H1 (cell line): ENCODE measurements at regions not wholly inside any gene's neighbourhood (a gene's known extent, or its start where the extent isn't known, plus 50 kb on each side); places are given as distances from the start of the nearest gene placed in this dataset.

ENCODE experiments used
- CTCF ChIA-PET: fragments of 300-600 bp; sonication (Branson Sonifier 250); formaldehyde crosslinking; loops from one replicate; lab custom pipeline; 2021; ENCODE audit not compliant: partially characterized antibody; lab: Charles Lee
- POLR2A ChIA-PET: fragments of 300-600 bp; sonication (Branson Sonifier 250); formaldehyde crosslinking; loops from one replicate; lab custom pipeline; 2021; ENCODE audit warnings: inconsistent platforms; ENCODE audit not compliant: partially characterized antibody; lab: Charles Lee
- DNase-seq, 2 experiments: peaks; one replicate each; pipeline versions ENCODE4 v3.0.0 to v3.0.0-alpha.2; 2010 to 2022; ENCODE audit warnings: low spot score in 2 of 2, low read depth in 1 of 2, mixed read lengths in 1 of 2
- FAIRE-seq: peaks from 2 replicates; lab custom pipeline; 2011; peaks lifted over from hg19 to GRCh38; lab: Jason Lieb, UNC
- H2AFZ ChIP-seq: 2 replicates; pipeline ENCODE4 v1.8.1; 2012; ENCODE audit warnings: low read length, inconsistent platforms
- H2AK5ac ChIP-seq: 2 replicates; pipeline ENCODE4 v1.6.1; 2013; ENCODE audit warnings: low read depth, low read length
- H2BK120ac ChIP-seq: replicated peaks from 2 replicates; pipeline ENCODE3; 2013; ENCODE audit warnings: low read depth, low read length, inconsistent platforms
- H2BK12ac ChIP-seq: 2 replicates; pipeline ENCODE4 v1.6.1; 2013; ENCODE audit warnings: low read depth, low read length
- H2BK15ac ChIP-seq: 2 replicates; pipeline ENCODE4 v1.6.1; 2013; ENCODE audit warnings: low read length
- H2BK20ac ChIP-seq: 2 replicates; pipeline ENCODE4 v1.6.1; 2013; ENCODE audit warnings: low read length
- H2BK5ac ChIP-seq: 2 replicates; pipeline ENCODE4 v1.6.1; 2013; ENCODE audit warnings: low read depth, low read length
- H3K14ac ChIP-seq: 2 replicates; pipeline ENCODE4 v1.6.1; 2013; ENCODE audit warnings: inconsistent platforms; ENCODE audit not compliant: insufficient read length
- H3K18ac ChIP-seq: 2 replicates; pipeline ENCODE4 v1.6.1; 2013; ENCODE audit warnings: low read length; ENCODE audit errors: extremely low read depth
- H3K23ac ChIP-seq: 2 replicates; pipeline ENCODE4 v1.6.1; 2013; ENCODE audit warnings: inconsistent platforms; ENCODE audit not compliant: insufficient read length
- H3K23me2 ChIP-seq: 2 replicates; pipeline ENCODE4 v1.6.1; 2013; ENCODE audit warnings: low read depth, low read length
- H3K27ac ChIP-seq: 2 replicates; pipeline ENCODE4 v1.6.1; 2011; ENCODE audit warnings: low read depth, low read length, inconsistent platforms
- H3K27me3 ChIP-seq, 4 experiments: replicated peaks in 1 of 4; 1 replicate in 1 of 4; 2 replicates in 3 of 4; pipeline versions ENCODE4 v1.6.1 to v1.8.1; 2011 to 2013; ENCODE audit warnings: low read length in 3 of 4, mild to moderate bottlenecking in 3 of 4, inconsistent platforms in 2 of 4, mixed read lengths in 2 of 4, moderate library complexity in 1 of 4; ENCODE audit not compliant: control insufficient read depth in 3 of 4, insufficient read depth in 3 of 4; ENCODE audit errors: extremely low read depth in 1 of 4
- H3K36me3 ChIP-seq, 4 experiments: 2 replicates each; pipeline versions ENCODE4 v1.6.1 to v1.8.1; 2011 to 2013; ENCODE audit warnings: mild to moderate bottlenecking in 4 of 4, low read length in 3 of 4, moderate library complexity in 2 of 4, control low read depth in 1 of 4, inconsistent platforms in 1 of 4; ENCODE audit not compliant: insufficient read depth in 4 of 4, control insufficient read depth in 2 of 4
- H3K4ac ChIP-seq: replicated peaks from 2 replicates; pipeline ENCODE3; 2013; ENCODE audit warnings: low read length, low read depth, mixed read lengths, inconsistent platforms; ENCODE audit not compliant: insufficient read length
- H3K4me1 ChIP-seq, 4 experiments: replicated peaks in 1 of 4; 1 replicate in 1 of 4; 2 replicates in 3 of 4; pipeline versions ENCODE4 v1.6.1 to v1.8.1; 2011 to 2013; ENCODE audit warnings: low read length in 3 of 4, inconsistent platforms in 2 of 4, mixed read lengths in 1 of 4; ENCODE audit not compliant: insufficient read depth in 4 of 4, control insufficient read depth in 3 of 4
- H3K4me2 ChIP-seq, 2 experiments: 2 replicates each; pipeline versions ENCODE4 v1.6.1 to v1.8.1; 2011 to 2013; ENCODE audit warnings: low read depth in 2 of 2, low read length in 2 of 2, control low read depth in 1 of 2, inconsistent platforms in 1 of 2, mild to moderate bottlenecking in 1 of 2; ENCODE audit not compliant: insufficient read depth in 1 of 2
- H3K4me3 ChIP-seq, 4 experiments: fragments of 200-600, 300-600 bp in 1 of 4; sonication (generic), shearing (Covaris generic), sonication (Bioruptor Twin) in 1 of 4; 2 replicates each; pipeline versions ENCODE4 v1.5.1 to v1.8.1; 2011 to 2016; ENCODE audit warnings: low read length in 4 of 4, low read depth in 3 of 4, control low read depth in 2 of 4, inconsistent platforms in 2 of 4, mild to moderate bottlenecking in 2 of 4, mixed read lengths in 1 of 4, moderate library complexity in 1 of 4; ENCODE audit not compliant: insufficient read depth in 2 of 4; ENCODE audit errors: extremely low read depth in 1 of 4
- H3K56ac ChIP-seq: replicated peaks from 2 replicates; pipeline ENCODE3; 2013; ENCODE audit warnings: low read depth, mild to moderate bottlenecking, mixed read lengths, low read length, inconsistent platforms; ENCODE audit not compliant: insufficient read length
- H3K79me1 ChIP-seq: 2 replicates; pipeline ENCODE4 v1.6.1; 2013; ENCODE audit warnings: low read depth, low read length, control low read depth
- H3K79me2 ChIP-seq, 2 experiments: 2 replicates each; pipeline versions ENCODE4 v1.6.1 to v1.8.1; 2012 to 2013; ENCODE audit warnings: low read length in 2 of 2, mild to moderate bottlenecking in 2 of 2, inconsistent platforms in 1 of 2; ENCODE audit not compliant: insufficient read depth in 2 of 2, control insufficient read depth in 1 of 2
- H3K9ac ChIP-seq, 4 experiments: replicated peaks in 1 of 4; 1 replicate in 1 of 4; 2 replicates in 3 of 4; pipeline versions ENCODE4 v1.6.1 to v1.8.1; 2011 to 2013; ENCODE audit warnings: low read depth in 3 of 4, low read length in 3 of 4, control low read depth in 2 of 4, mild to moderate bottlenecking in 2 of 4, moderate library complexity in 2 of 4, inconsistent platforms in 1 of 4; ENCODE audit errors: extremely low read depth in 1 of 4
- H3K9me3 ChIP-seq, 2 experiments: 2 replicates each; pipeline versions ENCODE4 v1.6.1 to v1.8.1; 2012 to 2013; ENCODE audit warnings: mild to moderate bottlenecking in 2 of 2, moderate library complexity in 2 of 2, control low read depth in 1 of 2, inconsistent platforms in 1 of 2, low read depth in 1 of 2, low read length in 1 of 2, mixed read lengths in 1 of 2; ENCODE audit not compliant: insufficient read depth in 2 of 2
- H4K20me1 ChIP-seq, 2 experiments: replicated peaks in 1 of 2; 2 replicates each; pipeline versions ENCODE3 to v1.8.1; 2011 to 2013; ENCODE audit warnings: inconsistent platforms in 2 of 2, low read length in 2 of 2, mild to moderate bottlenecking in 1 of 2; ENCODE audit not compliant: insufficient read depth in 2 of 2, control insufficient read depth in 1 of 2
- H4K5ac ChIP-seq: 2 replicates; pipeline ENCODE4 v1.6.1; 2013; ENCODE audit warnings: low read length, low read depth, mixed read lengths, inconsistent platforms; ENCODE audit not compliant: insufficient read length
- H4K8ac ChIP-seq: 2 replicates; pipeline ENCODE4 v1.8.0; 2013; ENCODE audit warnings: mild to moderate bottlenecking, moderate library complexity, low read length, inconsistent platforms; ENCODE audit not compliant: insufficient read depth; ENCODE audit errors: extremely low read depth
- H4K91ac ChIP-seq: replicated peaks from 2 replicates; pipeline ENCODE3; 2013; ENCODE audit warnings: low read length, mixed read lengths, inconsistent platforms; ENCODE audit not compliant: insufficient read length
- ASH2L ChIP-seq: fragments of 200-600, 300-600 bp; sonication (generic); IDR thresholded peaks from one replicate; pipeline ENCODE4 v1.7.1; 2017; ENCODE audit warnings: low read length
- BACH1 ChIP-seq: IDR thresholded peaks from 2 replicates; pipeline ENCODE4 v1.6.1; 2012; ENCODE audit warnings: low read length, improper control_type of control experiment
- BRCA1 ChIP-seq: IDR thresholded peaks from 2 replicates; pipeline ENCODE4 v1.6.1; 2012; ENCODE audit warnings: low read depth, low read length, improper control_type of control experiment
- CHD1 ChIP-seq: IDR thresholded peaks from 2 replicates; pipeline ENCODE4 v1.6.1; 2012; ENCODE audit warnings: low read depth, low read length, improper control_type of control experiment
- JUN ChIP-seq: IDR thresholded peaks from 2 replicates; pipeline ENCODE4 v1.6.1; 2011; ENCODE audit warnings: low read depth, mild to moderate bottlenecking, improper control_type of control experiment, low read length
- POLR2A ChIP-seq, 2 experiments: IDR thresholded peaks; 1 replicate in 1 of 2; 2 replicates in 1 of 2; pipeline ENCODE4 v1.6.1; 2011; ENCODE audit warnings: low read depth in 2 of 2, low read length in 2 of 2, mild to moderate bottlenecking in 2 of 2; ENCODE audit errors: control extremely low read depth in 1 of 2
- POLR2AphosphoS5 ChIP-seq: IDR thresholded peaks from 2 replicates; pipeline ENCODE4 v1.6.1; 2011; ENCODE audit warnings: low read depth, low read length
- RXRA ChIP-seq: IDR thresholded peaks from 2 replicates; pipeline ENCODE4 v1.6.1; 2011; ENCODE audit warnings: low read depth, mild to moderate bottlenecking, low read length, moderate library complexity; ENCODE audit not compliant: insufficient read depth
- SP1 ChIP-seq: IDR thresholded peaks from 2 replicates; pipeline ENCODE4 v1.6.1; 2011; ENCODE audit warnings: low read depth, low read length
- SP2 ChIP-seq: IDR thresholded peaks from 2 replicates; pipeline ENCODE4 v1.6.1; 2012; ENCODE audit warnings: mild to moderate bottlenecking, low read length, inconsistent platforms
- SP4 ChIP-seq: IDR thresholded peaks from 2 replicates; pipeline ENCODE4 v1.6.1; 2012; ENCODE audit warnings: low read length, inconsistent platforms
- WGBS, 2 experiments: shearing (Covaris generic) in 1 of 2; methylation state at CpG; one replicate each; pipeline versions ENCODE4 v1.1.6 to v1.1.7; 2013 to 2015; ENCODE audit warnings: low lambda C conversion rate in 2 of 2, mixed read lengths in 2 of 2, inconsistent platforms in 1 of 2, low coverage in 1 of 2, missing lambda C conversion rate in 1 of 2; ENCODE audit not compliant: insufficient replicate concordance in 2 of 2, insufficient coverage in 1 of 2, insufficient read length in 1 of 2; ENCODE audit errors: extremely low coverage in 1 of 2, missing lambda C conversion rate in 1 of 2; 5-methylcytosine and 5-hydroxymethylcytosine counted together
- TF ChIP-seq, protein P1 (sequence below): IDR thresholded peaks from 2 replicates; pipeline ENCODE4 v1.6.1; 2012; ENCODE audit warnings: low read length, inconsistent platforms
- TF ChIP-seq, protein P2 (sequence below), 3 experiments: IDR thresholded peaks; 1 replicate in 2 of 3; 2 replicates in 1 of 3; pipeline versions ENCODE4 v1.5.1 to v1.6.1; 2011; ENCODE audit warnings: low read length in 3 of 3, mild to moderate bottlenecking in 3 of 3, inconsistent platforms in 2 of 3, low read depth in 1 of 3, moderate library complexity in 1 of 3; ENCODE audit not compliant: insufficient read depth in 1 of 3; ENCODE audit errors: control extremely low read depth in 1 of 3

DNA sequence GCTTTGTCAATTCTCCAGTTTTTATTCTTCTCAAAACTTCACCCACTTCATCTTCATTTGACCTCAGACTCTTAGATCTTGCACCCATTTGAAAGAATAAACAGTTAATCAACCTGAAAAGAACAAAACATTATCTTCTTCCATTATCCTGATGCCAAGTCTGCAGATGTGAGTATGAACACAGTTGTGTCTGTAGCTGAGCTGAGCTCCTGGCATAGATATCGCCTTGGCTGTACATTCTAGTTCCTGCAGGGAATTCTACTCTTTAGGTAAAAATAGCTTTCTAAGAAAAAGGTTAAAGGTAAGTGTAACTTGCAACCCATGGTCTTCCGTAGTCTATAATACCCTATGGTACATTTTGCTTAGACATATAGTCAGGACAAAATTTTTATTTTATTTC, 169.7 kb downstream of the KCNA5 start:
- H3K36me3 ChIP-seq, result no peaks in the 10 kb centered on the region
- H3K23ac ChIP-seq, result no peak overlapping the region
- H3K18ac ChIP-seq, result no peak overlapping the region
- H4K8ac ChIP-seq, result no peak overlapping the region
- no peaks in the 10 kb centered on the region for H3K4me1 ChIP-seq
- H2AFZ ChIP-seq, result no peak overlapping the region
- H3K27me3 ChIP-seq, result peaks cover 0 to 4% (median 0%) of the 10 kb centered on the region in 4 experiments; a peak in 1 of 7 replicates
- H3K9ac ChIP-seq, result no peak overlapping the region
- H3K23me2 ChIP-seq, result no peaks in the 10 kb centered on the region
- H3K14ac ChIP-seq, result no peak overlapping the region
- no peak overlapping the region for H3K4me3 ChIP-seq
- no peak overlapping the region for H2BK120ac ChIP-seq
- H2BK12ac ChIP-seq, result no peak overlapping the region
- H3K79me1 ChIP-seq, result no peaks in the 10 kb centered on the region
- H3K4me2 ChIP-seq, result no peak overlapping the region
- FAIRE-seq, result no peak
- DNase-seq, result no peak
- no peaks in the 10 kb centered on the region for H4K20me1 ChIP-seq
- H2BK5ac ChIP-seq, result no peak overlapping the region
- no peaks in the 10 kb centered on the region for H3K9me3 ChIP-seq
- H3K27ac ChIP-seq, result no peak overlapping the region
- no peak overlapping the region for H2BK15ac ChIP-seq
- H2AK5ac ChIP-seq, result no peak overlapping the region
- H2BK20ac ChIP-seq, result no peak overlapping the region
- H3K4ac ChIP-seq, result no peak overlapping the region
- no peak overlapping the region for H4K5ac ChIP-seq
- 88% methylated on average over 2 of the region's 2 CpGs; no CpG with 5 or more reads in 1 of the 2 experiments for WGBS, 2 experiments
- H3K79me2 ChIP-seq, result no peaks in the 10 kb centered on the region
- no peak overlapping the region for H3K56ac ChIP-seq
- CTCF ChIA-PET, result interaction anchor here (2.3 kb wide), 1 partner anchor 216 kb away, joined by 8 read pairs; no protein-coding TSS in a partner anchor
- POLR2A ChIA-PET, result no interaction called here
- no peak overlapping the region for H4K91ac ChIP-seq
- TF ChIP-seq, protein P1, sequence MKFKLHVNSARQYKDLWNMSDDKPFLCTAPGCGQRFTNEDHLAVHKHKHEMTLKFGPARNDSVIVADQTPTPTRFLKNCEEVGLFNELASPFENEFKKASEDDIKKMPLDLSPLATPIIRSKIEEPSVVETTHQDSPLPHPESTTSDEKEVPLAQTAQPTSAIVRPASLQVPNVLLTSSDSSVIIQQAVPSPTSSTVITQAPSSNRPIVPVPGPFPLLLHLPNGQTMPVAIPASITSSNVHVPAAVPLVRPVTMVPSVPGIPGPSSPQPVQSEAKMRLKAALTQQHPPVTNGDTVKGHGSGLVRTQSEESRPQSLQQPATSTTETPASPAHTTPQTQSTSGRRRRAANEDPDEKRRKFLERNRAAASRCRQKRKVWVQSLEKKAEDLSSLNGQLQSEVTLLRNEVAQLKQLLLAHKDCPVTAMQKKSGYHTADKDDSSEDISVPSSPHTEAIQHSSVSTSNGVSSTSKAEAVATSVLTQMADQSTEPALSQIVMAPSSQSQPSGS, result no peak
- TF ChIP-seq ASH2L, result no peak
- no peak for TF ChIP-seq CHD1
- no peak for TF ChIP-seq SP2
- no peak for TF ChIP-seq BACH1
- TF ChIP-seq POLR2AphosphoS5, result no peak
- TF ChIP-seq, protein P2, sequence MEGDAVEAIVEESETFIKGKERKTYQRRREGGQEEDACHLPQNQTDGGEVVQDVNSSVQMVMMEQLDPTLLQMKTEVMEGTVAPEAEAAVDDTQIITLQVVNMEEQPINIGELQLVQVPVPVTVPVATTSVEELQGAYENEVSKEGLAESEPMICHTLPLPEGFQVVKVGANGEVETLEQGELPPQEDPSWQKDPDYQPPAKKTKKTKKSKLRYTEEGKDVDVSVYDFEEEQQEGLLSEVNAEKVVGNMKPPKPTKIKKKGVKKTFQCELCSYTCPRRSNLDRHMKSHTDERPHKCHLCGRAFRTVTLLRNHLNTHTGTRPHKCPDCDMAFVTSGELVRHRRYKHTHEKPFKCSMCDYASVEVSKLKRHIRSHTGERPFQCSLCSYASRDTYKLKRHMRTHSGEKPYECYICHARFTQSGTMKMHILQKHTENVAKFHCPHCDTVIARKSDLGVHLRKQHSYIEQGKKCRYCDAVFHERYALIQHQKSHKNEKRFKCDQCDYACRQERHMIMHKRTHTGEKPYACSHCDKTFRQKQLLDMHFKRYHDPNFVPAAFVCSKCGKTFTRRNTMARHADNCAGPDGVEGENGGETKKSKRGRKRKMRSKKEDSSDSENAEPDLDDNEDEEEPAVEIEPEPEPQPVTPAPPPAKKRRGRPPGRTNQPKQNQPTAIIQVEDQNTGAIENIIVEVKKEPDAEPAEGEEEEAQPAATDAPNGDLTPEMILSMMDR (IDR thresholded peaks at IDR 0.05; ENCODE audit: control extremely low read depth in 1 of 3, insufficient read depth in 1 of 3, low read depth in 1 of 3, low read length in 3 of 3), result no peak
- TF ChIP-seq SP4, result no peak
- TF ChIP-seq SP1, result no peak
- no peak for TF ChIP-seq POLR2A (IDR thresholded peaks at IDR 0.05; ENCODE audit: control extremely low read depth in 1 of 2, low read depth in 2 of 2, low read length in 2 of 2)
- TF ChIP-seq BRCA1, result no peak
- no peak for TF ChIP-seq RXRA
- TF ChIP-seq JUN, result no peak
